LNCaP clone FGC (cell line): ENCODE measurements at regions not wholly inside any gene's neighbourhood (a gene's known extent, or its start where the extent isn't known, plus 50 kb on each side); places are given as distances from the start of the nearest gene placed in this dataset.

Source experiments
- DNase-seq: peaks from one replicate; pipeline ENCODE4 v3.0.0-alpha.2; 2011; ENCODE audit warnings: low read depth
- H3K4me3 ChIP-seq: 2 replicates; pipeline ENCODE4 v1.5.1; 2011; ENCODE audit warnings: mild to moderate bottlenecking, low read depth, low read length, control low read depth
- TF ChIP-seq, protein P1 (sequence below): IDR thresholded peaks from 2 replicates; pipeline ENCODE4 v1.5.1; 2012; ENCODE audit warnings: mild to moderate bottlenecking; ENCODE audit not compliant: control insufficient read depth, insufficient read depth; ENCODE audit errors: extremely low read depth

DNA sequence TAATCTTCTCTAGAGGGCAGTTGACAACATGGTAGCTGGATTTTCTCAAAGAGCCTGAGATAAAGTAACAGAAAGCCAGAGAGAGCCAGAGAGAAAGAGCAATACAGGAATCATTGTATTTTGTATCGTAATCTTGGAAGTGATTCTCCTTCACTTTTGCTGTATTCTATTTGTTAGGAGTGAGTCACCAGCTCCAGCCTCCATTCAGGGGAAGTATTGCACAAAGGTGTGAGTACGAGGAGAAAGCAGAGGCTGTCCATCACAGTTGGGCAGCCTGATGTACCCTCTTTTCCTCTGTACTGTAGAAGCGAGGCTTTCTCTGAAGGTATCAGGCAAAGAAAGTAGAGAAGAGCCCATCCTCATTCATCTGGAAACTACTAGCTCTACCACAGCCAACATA lies 176.8 kb downstream of the KCNS3 start:
- H3K4me3 ChIP-seq, result no peak overlapping the region
- TF ChIP-seq, protein P1, sequence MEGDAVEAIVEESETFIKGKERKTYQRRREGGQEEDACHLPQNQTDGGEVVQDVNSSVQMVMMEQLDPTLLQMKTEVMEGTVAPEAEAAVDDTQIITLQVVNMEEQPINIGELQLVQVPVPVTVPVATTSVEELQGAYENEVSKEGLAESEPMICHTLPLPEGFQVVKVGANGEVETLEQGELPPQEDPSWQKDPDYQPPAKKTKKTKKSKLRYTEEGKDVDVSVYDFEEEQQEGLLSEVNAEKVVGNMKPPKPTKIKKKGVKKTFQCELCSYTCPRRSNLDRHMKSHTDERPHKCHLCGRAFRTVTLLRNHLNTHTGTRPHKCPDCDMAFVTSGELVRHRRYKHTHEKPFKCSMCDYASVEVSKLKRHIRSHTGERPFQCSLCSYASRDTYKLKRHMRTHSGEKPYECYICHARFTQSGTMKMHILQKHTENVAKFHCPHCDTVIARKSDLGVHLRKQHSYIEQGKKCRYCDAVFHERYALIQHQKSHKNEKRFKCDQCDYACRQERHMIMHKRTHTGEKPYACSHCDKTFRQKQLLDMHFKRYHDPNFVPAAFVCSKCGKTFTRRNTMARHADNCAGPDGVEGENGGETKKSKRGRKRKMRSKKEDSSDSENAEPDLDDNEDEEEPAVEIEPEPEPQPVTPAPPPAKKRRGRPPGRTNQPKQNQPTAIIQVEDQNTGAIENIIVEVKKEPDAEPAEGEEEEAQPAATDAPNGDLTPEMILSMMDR, result no peak
- no peak for DNase-seq

DNA sequence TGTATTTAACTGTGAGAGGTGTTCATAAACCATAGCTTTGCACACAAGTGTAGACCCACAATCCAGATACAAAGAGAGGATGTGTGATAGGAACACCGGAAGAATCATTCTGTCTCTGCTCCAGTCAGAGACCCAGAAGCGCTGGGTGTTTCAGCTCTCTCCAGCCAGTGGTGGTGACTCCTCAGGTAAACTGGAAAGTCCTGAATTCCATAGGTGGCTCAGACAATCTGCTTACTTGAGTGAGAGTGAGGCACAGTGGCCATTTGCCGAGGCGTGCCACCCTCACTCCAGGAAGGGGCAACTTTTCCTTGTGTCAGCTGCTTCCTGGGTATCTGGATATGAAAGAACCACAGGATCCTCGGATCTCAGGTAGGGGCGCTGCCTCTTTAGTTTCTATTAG lies 171.5 kb downstream of the KCNS3 start:
- TF ChIP-seq, protein P1, result no peak
- H3K4me3 ChIP-seq, result no peak overlapping the region
- DNase-seq, result no peak

DNA sequence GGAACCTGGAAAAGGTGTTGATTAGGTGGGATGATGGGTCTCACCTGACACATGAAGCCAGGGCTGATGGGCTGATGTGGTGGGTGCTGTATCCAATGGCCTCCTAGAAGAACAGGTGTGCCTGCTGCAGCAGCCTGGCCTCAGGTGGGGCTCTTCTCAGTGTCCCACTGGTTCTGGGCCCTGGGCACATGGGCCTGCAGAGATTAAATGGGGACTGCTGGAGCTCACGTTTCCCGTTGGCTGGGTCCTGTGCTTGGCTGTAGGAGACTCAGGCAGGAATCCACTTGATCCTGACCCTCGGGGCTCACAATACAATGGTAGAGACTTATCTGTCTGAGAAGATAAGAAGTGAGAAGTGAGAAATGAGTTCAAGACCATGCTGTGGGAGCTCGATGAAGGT lies 170.9 kb downstream of the KCNS3 start:
- no peak for DNase-seq
- TF ChIP-seq, protein P1, result no peak
- no peak overlapping the region for H3K4me3 ChIP-seq

DNA sequence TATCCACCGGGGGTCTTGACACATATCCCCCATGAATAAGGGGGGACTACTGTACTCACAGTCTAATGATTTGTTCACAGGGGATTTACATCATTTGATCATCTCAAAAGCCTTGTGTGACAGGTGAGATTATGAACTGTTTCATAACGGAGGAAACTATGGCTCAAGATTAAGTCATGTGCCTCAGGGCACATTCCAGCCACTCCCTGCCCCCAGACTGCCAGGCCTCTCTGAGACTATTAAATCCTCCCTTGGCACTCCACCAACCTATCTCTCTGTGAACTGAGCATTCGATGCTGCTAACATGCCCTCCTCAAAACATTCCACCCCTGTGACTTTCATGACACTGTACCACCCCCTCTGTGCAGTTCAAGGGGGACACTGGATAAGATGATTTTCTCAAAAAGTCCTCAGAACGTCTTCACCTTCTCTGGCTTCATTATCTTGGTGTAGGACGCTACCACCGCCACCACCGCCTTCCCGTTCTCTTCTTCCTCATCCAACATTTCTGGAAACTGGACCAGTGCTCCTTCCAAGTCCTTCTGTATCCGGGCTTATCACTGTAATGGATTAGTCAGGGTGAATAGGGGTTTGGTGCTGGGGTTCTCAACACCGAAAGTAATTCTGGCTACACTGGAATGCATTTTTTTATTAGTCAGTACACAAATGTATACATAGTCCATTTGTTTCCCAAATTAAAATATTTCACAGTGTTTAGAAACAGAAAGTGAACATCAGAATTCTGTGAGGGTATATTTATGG lies 169.6 kb downstream of the KCNS3 start:
- DNase-seq, result peak; percentile 22
- H3K4me3 ChIP-seq, result no peak overlapping the region
- TF ChIP-seq, protein P1, result no peak

DNA sequence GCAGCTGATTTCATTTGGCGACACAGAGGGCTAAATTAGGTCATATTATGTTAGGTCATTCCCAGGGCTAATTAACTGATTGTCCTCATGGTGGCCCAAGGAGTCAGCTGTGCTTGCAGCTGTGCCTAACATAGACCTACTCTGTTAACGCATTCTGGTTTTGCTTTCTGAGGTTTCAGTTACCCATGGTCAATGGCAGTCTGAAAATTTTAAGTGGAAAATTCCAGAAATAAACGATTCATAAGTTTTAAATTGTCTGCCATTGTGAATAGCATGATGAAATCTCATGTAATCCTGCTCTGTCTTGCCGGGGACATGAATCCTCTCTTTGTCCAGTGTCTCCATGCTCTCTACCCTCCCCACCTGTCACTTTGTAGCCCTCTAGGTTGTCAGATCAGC lies 168.7 kb downstream of the KCNS3 start:
- no peak for DNase-seq
- H3K4me3 ChIP-seq, result no peak overlapping the region
- TF ChIP-seq, protein P1, result no peak

DNA sequence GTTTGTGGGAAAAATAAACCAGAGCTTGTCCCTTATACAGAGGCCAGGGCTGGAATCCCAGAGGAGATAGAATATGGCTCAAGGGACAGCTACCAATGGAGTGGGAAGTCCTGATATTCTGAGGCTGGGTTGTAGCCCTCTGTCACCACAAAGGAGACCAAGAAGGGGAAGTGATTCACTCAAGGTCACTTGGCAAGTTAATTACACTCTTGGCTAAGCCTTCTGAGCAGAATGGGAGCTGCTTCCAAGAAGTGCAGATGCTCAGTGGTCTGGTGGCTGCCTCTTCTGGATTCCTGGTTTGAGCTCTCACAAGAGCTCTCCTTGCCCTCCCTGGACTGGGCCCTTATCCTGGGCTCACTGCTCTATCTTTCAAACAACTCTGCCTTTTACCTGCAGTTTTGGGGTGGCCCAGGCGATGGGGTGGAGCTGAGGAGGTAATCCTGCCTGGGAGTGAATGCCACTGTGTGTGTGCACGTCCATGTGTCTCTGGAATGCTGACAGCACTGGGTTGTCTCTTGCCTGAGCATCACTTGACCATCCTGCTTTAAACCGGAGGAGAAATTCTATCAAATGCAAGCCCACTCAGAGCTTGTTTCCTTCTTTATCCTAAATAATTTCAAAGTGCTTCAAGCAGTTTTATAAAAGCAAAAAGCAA lies 168.2 kb downstream of the KCNS3 start:
- TF ChIP-seq, protein P1, result no peak
- no peak for DNase-seq

More for the DNA sequence above, 168.2 kb downstream of the KCNS3 start:
- H3K4me3 ChIP-seq, result no peak overlapping the region
